OCI-LY7 (cell line): ENCODE measurements at regions not wholly inside any gene's neighbourhood (a gene's known extent, or its start where the extent isn't known, plus 50 kb on each side); places are given as distances from the start of the nearest gene placed in this dataset.
A peak's percentile ranks its signal among the peaks of the same experiment; 100 is the strongest.

Experiments used
- BruUV-seq: library from RNA; stranded (reverse); fragments of 400-500 nt; replicated peaks from 2 replicates; lab custom pipeline; 2021; lab: Mats Ljungman, UMichigan
- CTCF ChIA-PET: fragments of 300-600 bp; sonication (Branson Sonifier 250); formaldehyde crosslinking; loops from one replicate; lab custom pipeline; 2022; ENCODE audit warnings: antibody characterized with exemption; ENCODE audit not compliant: unreplicated experiment; lab: Charles Lee
- POLR2A ChIA-PET: fragments of 300-600 bp; sonication (Branson Sonifier 250); formaldehyde crosslinking; loops from one replicate; lab custom pipeline; 2022; ENCODE audit warnings: antibody characterized with exemption; lab: Charles Lee
- DNase-seq: peaks from one replicate; pipeline ENCODE4 v3.0.0-alpha.2; 2015; ENCODE audit warnings: low spot score
- H2AFZ ChIP-seq: fragments of 200-600 bp; sonication (generic), shearing (Covaris generic); 2 replicates; pipeline ENCODE4 v1.6.1; 2014; ENCODE audit warnings: mild to moderate bottlenecking, antibody characterized with exemption, low read length, moderate library complexity
- H3K27ac ChIP-seq: fragments of 200-600 bp; sonication (generic); 2 replicates; pipeline ENCODE4 v1.5.1; 2014; ENCODE audit warnings: mixed run types, low read depth, mild to moderate bottlenecking, moderate library complexity, low read length, inconsistent platforms; ENCODE audit not compliant: poor library complexity, severe bottlenecking
- H3K36me3 ChIP-seq: fragments of 200-600 bp; sonication (generic); 2 replicates; pipeline ENCODE4 v1.6.1; 2014; ENCODE audit warnings: mild to moderate bottlenecking, antibody characterized with exemption, low read length, moderate library complexity, mixed read lengths; ENCODE audit not compliant: insufficient read depth
- H3K4me1 ChIP-seq: fragments of 200-600 bp; sonication (generic); 2 replicates; pipeline ENCODE4 v1.5.1; 2014; ENCODE audit warnings: mild to moderate bottlenecking, low read length; ENCODE audit not compliant: insufficient read depth, poor library complexity, severe bottlenecking
- H3K4me2 ChIP-seq: fragments of 200-600 bp; sonication (generic); 2 replicates; pipeline ENCODE4 v1.6.1; 2014; ENCODE audit warnings: mild to moderate bottlenecking, low read length
- H3K4me3 ChIP-seq: fragments of 200-600 bp; sonication (generic); 2 replicates; pipeline ENCODE4 v1.5.1; 2014; ENCODE audit warnings: mild to moderate bottlenecking, low read depth, low read length; ENCODE audit not compliant: poor library complexity, severe bottlenecking
- H3K79me2 ChIP-seq: fragments of 200-600 bp; sonication (generic); 2 replicates; pipeline ENCODE4 v1.6.1; 2016; ENCODE audit warnings: low read depth, mild to moderate bottlenecking, low read length, moderate library complexity, mixed read lengths; ENCODE audit not compliant: insufficient read depth
- H3K9me2 ChIP-seq: fragments of 200-600 bp; sonication (generic); 2 replicates; pipeline ENCODE4 v1.6.1; 2016; ENCODE audit warnings: mild to moderate bottlenecking, low read length, mixed read lengths; ENCODE audit not compliant: insufficient read depth
- H3K9me3 ChIP-seq: fragments of 200-600 bp; sonication (generic); 2 replicates; pipeline ENCODE4 v1.6.1; 2014; ENCODE audit warnings: mild to moderate bottlenecking, mixed run types, low read length, mixed read lengths
- H4K20me1 ChIP-seq: fragments of 200-600 bp; sonication (generic); 2 replicates; pipeline ENCODE4 v1.6.1; 2014; ENCODE audit warnings: mild to moderate bottlenecking, antibody characterized with exemption, low read length, moderate library complexity, mixed read lengths; ENCODE audit not compliant: insufficient read depth
- CTCF ChIP-seq: fragments of 200-600 bp; sonication (generic); conservative IDR thresholded peaks from 2 replicates; pipeline ENCODE4 v1.5.1; 2014; ENCODE audit warnings: mild to moderate bottlenecking, antibody characterized with exemption, low read length, moderate library complexity, mixed read lengths
- EZH2phosphoT487 ChIP-seq: fragments of 200-600 bp; sonication (generic); IDR thresholded peaks from 2 replicates; pipeline ENCODE4 v1.6.1; 2018; ENCODE audit warnings: low read depth, borderline replicate concordance, mild to moderate bottlenecking, mixed run types, antibody characterized with exemption, low read length, moderate library complexity, mixed read lengths
- intact Hi-C: fragments of 100-400 bp; cut with micrococcal nuclease; formaldehyde crosslinking; loops from one replicate; pipeline ENCODE4 v1.10.0; 2022; ENCODE audit not compliant: unreplicated experiment

- ChIA-PET CTCF (no interaction called here), POLR2A (interaction anchor here (0.9 to 2.0 kb wide), 5 partner anchors 10 to 40 kb away, joined by 3 to 7 read pairs (median 3); no protein-coding TSS in a partner anchor)
- no peak for DNase-seq
- H3K9me2 ChIP-seq, result no peaks in the 10 kb centered on the region
- H4K20me1 ChIP-seq, result no peaks in the 10 kb centered on the region
- no peaks in the 10 kb centered on the region; the same call in 1 of the 2 replicates for H3K36me3 ChIP-seq
- peaks cover 3% of the 10 kb centered on the region; the same call in 1 of the 2 replicates for H3K9me3 ChIP-seq
- no peak overlapping the region for H3K27ac ChIP-seq
- no peak overlapping the region for H3K4me2 ChIP-seq
- TF ChIP-seq CTCF (no peak), EZH2phosphoT487 (no peak)
- no peak overlapping the region for H3K4me3 ChIP-seq
- no TSS peak for BruUV-seq
- no peak overlapping the region for H2AFZ ChIP-seq
- H3K79me2 ChIP-seq, result no peaks in the 10 kb centered on the region
- intact Hi-C loops, result no loop called here
- peaks cover 14% of the 10 kb centered on the region for H3K4me1 ChIP-seq
Observed at GRCh38 chr3:194045289-194045688, 90.7 kb upstream of the HES1 start.

DNA sequence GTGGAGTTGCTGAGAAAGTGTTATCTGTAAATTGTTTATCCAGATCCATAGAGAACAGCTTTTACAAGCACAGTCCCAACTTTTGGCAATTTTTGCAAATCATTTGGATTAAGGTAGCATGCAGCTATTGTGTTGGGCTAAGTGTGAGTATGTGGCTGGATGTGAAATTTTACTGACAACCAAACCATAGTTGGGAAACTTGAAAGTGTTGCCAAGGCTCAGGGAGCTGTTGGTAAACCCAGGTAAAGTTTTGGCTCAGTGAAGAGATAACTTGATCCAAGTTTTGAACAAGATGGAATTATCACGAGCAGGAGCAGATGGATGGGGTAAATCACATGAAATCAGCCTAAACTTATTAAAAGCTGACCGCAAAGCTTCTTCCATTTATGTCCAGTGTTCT, 90.0 kb upstream of the HES1 start:
- Histone ChIP-seq H3K9me3 (peaks cover 9% of the 10 kb centered on the region; the same call in 1 of the 2 replicates), H4K20me1 (no peaks in the 10 kb centered on the region), H2AFZ (no peak overlapping the region), H3K27ac (no peak overlapping the region), H3K4me3 (no peak overlapping the region), H3K4me2 (no peak overlapping the region), H3K79me2 (no peaks in the 10 kb centered on the region), H3K4me1 (peaks cover 14% of the 10 kb centered on the region), H3K36me3 (no peaks in the 10 kb centered on the region; the same call in 1 of the 2 replicates), H3K9me2 (no peaks in the 10 kb centered on the region)
- CTCF ChIA-PET, result no interaction called here
- TF ChIP-seq EZH2phosphoT487 (no peak), CTCF (no peak)
- no peak for DNase-seq
- POLR2A ChIA-PET, result interaction anchor here (0.6 to 2.4 kb wide), 9 partner anchors 8 to 55 kb away, joined by 3 to 7 read pairs (median 4); no protein-coding TSS in a partner anchor
- intact Hi-C loops, result no loop called here
- no TSS peak for BruUV-seq

DNA sequence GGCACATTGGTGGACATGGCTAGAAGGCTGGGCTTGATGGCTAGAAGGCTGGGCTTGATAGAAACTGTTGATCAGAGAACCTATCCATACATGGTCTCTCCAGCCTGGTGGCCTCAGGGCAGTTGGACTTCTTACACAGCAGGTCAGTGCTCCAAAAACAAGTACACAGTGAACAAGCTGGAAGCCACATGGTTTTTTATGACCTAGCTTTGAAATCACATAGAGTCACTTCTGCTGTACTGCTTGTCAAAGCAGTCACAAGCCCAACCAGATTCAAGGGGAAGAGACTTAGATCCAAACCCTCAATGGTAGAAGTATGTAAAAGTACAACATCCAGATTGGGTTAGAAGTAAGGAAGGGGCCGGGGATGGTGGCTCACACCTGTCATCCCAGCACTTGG, 89.4 kb upstream of the HES1 start:
- no TSS peak for BruUV-seq
- Histone ChIP-seq H3K9me2 (no peaks in the 10 kb centered on the region), H3K36me3 (no peaks in the 10 kb centered on the region; the same call in 1 of the 2 replicates), H3K4me1 (peaks cover 14% of the 10 kb centered on the region), H3K27ac (no peak overlapping the region), H4K20me1 (no peaks in the 10 kb centered on the region), H3K4me2 (peak overlapping the region; percentile 39; the same call in 1 of the 2 replicates), H3K79me2 (no peaks in the 10 kb centered on the region), H2AFZ (peak overlapping the region; percentile 84; the same call in 1 of the 2 replicates), H3K9me3 (peaks cover 15% of the 10 kb centered on the region; the same call in 1 of the 2 replicates), H3K4me3 (no peak overlapping the region)
- no peak for DNase-seq
- TF ChIP-seq EZH2phosphoT487, result no peak
- TF ChIP-seq CTCF, result no peak
- POLR2A ChIA-PET, result interaction anchor here (0.6 to 2.4 kb wide), 12 partner anchors 8 to 516 kb away, joined by 3 to 8 read pairs (median 4); no protein-coding TSS in a partner anchor
- CTCF ChIA-PET, result no interaction called here
- intact Hi-C loops, result no loop called here
